ENCODE measurements at regions not wholly inside any gene's neighbourhood (a gene's known extent, or its start where the extent isn't known, plus 50 kb on each side); places are given as distances from the start of the nearest gene placed in this dataset.

GRCh38 chr3:194203482-194204041 is 67.6 kb downstream of the HES1 start:
- TF ChIP-seq CTCF (IDR thresholded peaks at IDR 0.05) (no peak), POLR2AphosphoS5 (IDR thresholded peaks at IDR 0.05) (no peak)

All from sigmoid colon (tissue), 4 donors.